ENCODE measurements at regions not wholly inside any gene's neighbourhood (a gene's known extent, or its start where the extent isn't known, plus 50 kb on each side); places are given as distances from the start of the nearest gene placed in this dataset.

GRCh38 chr7:11281953-11282352 lies 308.3 kb downstream of the PHF14 start:
- Mint-ChIP-seq H3K36me3 (ENCODE audit: low read depth) (peaks cover 3% of the 10 kb centered on the region; the same call in 1 of the 3 replicates), H3K27me3 (ENCODE audit: insufficient read depth, low read depth, poor library complexity) (peaks cover 2% of the 10 kb centered on the region), H3K4me3 (no peak overlapping the region), H3K27ac (no peak overlapping the region), H3K9me3 (peaks cover 6% of the 10 kb centered on the region; the same call in 1 of the 3 replicates), H3K4me1 (peaks cover 9% of the 10 kb centered on the region; the same call in 2 of the 3 replicates)
- TF ChIP-seq ZNF331 (CRISPR knock-in tag; IDR thresholded peaks at IDR 0.05; ENCODE audit: low read depth) = no peak
- no peak for TF ChIP-seq CREB1 (CRISPR knock-in tag; IDR thresholded peaks at IDR 0.05; ENCODE audit: low read depth)
- TF ChIP-seq CTCF (conservative IDR thresholded peaks at IDR 0.05; ENCODE audit: low read depth in 2 of 2) = no peak
- no peak for TF ChIP-seq ZNF114 (CRISPR knock-in tag; IDR thresholded peaks at IDR 0.05)
- no peak for TF ChIP-seq ZNF462 (CRISPR knock-in tag; IDR thresholded peaks at IDR 0.05)
- no peak for TF ChIP-seq JUNB (IDR thresholded peaks at IDR 0.05; ENCODE audit: unreplicated experiment)
- TF ChIP-seq EZH2phosphoT487 (IDR thresholded peaks at IDR 0.05; ENCODE audit: unreplicated experiment) = no peak
- TF ChIP-seq NANOG (IDR thresholded peaks at IDR 0.05; ENCODE audit: borderline replicate concordance) = no peak
- no peak for TF ChIP-seq ETS1 (IDR thresholded peaks at IDR 0.05)
- no peak for TF ChIP-seq REST (IDR thresholded peaks at IDR 0.05; ENCODE audit: unreplicated experiment)
- TF ChIP-seq POLR2AphosphoS5 (IDR thresholded peaks at IDR 0.05; ENCODE audit: low read depth) = no peak
- TF ChIP-seq EZH2 (IDR thresholded peaks at IDR 0.05; ENCODE audit: low read depth, unreplicated experiment) = no peak
- TF ChIP-seq STAT1 (IDR thresholded peaks at IDR 0.05; ENCODE audit: unreplicated experiment) = no peak
- Histone ChIP-seq H3K9me2 (ENCODE audit: insufficient read depth) (no peaks in the 10 kb centered on the region), H3K4me3 (no peak overlapping the region), H3K79me2 (replicated peaks; ENCODE audit: insufficient read depth) (no peaks in the 10 kb centered on the region), H3K27me3 (ENCODE audit: insufficient read depth) (no peaks in the 10 kb centered on the region), H4K20me1 (replicated peaks; ENCODE audit: insufficient read depth) (no peaks in the 10 kb centered on the region), H3K4me1 (ENCODE audit: insufficient read depth) (peaks cover 7% of the 10 kb centered on the region), H3K4me2 (no peak overlapping the region), H3F3A (replicated peaks; ENCODE audit: low read depth) (no peaks in the 10 kb centered on the region), H3K36me3 (ENCODE audit: insufficient read depth) (no peaks in the 10 kb centered on the region; the same call in 1 of the 2 replicates), H2AFZ (no peak overlapping the region), H3K27ac (ENCODE audit: low read depth) (no peak overlapping the region)
- no peak for ATAC-seq
- no peak for DNase-seq (ENCODE audit: low spot score)

Measured in GM23338 (cell line).